ENCODE measurements at regions not wholly inside any gene's neighbourhood (a gene's known extent, or its start where the extent isn't known, plus 50 kb on each side); places are given as distances from the start of the nearest gene placed in this dataset.

GRCh38 chr1:72777918-72778317 is 495.6 kb upstream of the NEGR1 start:
- TF ChIP-seq, protein P1, sequence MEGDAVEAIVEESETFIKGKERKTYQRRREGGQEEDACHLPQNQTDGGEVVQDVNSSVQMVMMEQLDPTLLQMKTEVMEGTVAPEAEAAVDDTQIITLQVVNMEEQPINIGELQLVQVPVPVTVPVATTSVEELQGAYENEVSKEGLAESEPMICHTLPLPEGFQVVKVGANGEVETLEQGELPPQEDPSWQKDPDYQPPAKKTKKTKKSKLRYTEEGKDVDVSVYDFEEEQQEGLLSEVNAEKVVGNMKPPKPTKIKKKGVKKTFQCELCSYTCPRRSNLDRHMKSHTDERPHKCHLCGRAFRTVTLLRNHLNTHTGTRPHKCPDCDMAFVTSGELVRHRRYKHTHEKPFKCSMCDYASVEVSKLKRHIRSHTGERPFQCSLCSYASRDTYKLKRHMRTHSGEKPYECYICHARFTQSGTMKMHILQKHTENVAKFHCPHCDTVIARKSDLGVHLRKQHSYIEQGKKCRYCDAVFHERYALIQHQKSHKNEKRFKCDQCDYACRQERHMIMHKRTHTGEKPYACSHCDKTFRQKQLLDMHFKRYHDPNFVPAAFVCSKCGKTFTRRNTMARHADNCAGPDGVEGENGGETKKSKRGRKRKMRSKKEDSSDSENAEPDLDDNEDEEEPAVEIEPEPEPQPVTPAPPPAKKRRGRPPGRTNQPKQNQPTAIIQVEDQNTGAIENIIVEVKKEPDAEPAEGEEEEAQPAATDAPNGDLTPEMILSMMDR (IDR thresholded peaks at IDR 0.05) = no peak
- TF ChIP-seq POLR2A (IDR thresholded peaks at IDR 0.05) = no peak
